ENCODE measurements at regions not wholly inside any gene's neighbourhood (a gene's known extent, or its start where the extent isn't known, plus 50 kb on each side); places are given as distances from the start of the nearest gene placed in this dataset.

DNA sequence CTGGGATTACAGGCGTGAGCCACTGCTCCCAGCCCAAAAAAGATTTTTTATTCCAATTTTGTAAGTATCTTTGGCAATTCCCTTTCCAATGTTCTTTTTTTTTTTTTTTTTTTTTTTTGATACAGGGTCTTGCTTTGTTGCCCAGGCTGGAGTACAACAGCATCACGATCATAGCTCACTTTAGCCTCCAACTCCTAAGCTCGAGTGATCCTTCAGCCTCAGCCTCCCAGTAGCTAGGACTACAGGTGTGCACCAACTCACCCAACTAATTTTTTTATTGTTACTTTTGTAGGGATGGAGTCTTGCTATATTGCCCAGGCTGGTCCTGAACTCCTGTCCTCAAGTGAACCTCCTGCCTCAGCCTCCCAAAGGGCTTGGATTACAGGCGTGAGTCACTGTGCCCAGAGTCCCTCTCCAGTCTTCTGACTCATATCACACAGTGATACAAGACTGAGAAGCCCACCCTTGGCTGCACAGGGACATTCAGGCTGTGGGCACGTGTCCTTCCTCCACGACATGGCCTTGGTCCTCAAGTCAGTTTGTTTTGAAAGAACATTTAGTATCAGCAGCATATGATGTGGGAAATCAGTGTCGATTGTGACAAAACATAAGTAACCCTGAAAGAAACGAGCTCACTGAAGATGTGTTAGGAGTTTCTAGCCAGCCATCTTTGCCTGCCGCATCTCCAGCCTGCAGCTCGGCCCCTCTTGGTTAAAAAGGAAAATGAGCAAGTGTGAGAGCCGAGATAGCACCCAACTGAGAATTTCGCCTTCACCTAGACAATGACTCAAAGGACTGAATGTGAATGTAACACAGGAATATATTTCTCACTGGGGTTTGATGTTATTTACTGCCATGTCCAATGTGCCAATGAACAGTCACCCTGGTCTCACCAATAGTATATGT, 175.5 kb downstream of the MN1 start:
- no peak for ATAC-seq
- TF ChIP-seq, protein P1, sequence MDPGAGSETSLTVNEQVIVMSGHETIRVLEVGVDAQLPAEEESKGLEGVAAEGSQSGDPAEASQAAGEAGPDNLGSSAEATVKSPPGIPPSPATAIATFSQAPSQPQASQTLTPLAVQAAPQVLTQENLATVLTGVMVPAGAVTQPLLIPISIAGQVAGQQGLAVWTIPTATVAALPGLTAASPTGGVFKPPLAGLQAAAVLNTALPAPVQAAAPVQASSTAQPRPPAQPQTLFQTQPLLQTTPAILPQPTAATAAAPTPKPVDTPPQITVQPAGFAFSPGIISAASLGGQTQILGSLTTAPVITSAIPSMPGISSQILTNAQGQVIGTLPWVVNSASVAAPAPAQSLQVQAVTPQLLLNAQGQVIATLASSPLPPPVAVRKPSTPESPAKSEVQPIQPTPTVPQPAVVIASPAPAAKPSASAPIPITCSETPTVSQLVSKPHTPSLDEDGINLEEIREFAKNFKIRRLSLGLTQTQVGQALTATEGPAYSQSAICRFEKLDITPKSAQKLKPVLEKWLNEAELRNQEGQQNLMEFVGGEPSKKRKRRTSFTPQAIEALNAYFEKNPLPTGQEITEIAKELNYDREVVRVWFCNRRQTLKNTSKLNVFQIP (CRISPR knock-in tag; IDR thresholded peaks at IDR 0.05; ENCODE audit: borderline replicate concordance, low read depth): no peak
- TF ChIP-seq ESRRG (CRISPR knock-in tag; IDR thresholded peaks at IDR 0.05) (no peak), RARB (CRISPR knock-in tag; IDR thresholded peaks at IDR 0.05) (no peak), ZNF565 (CRISPR knock-in tag; conservative IDR thresholded peaks at IDR 0.05; ENCODE audit: low read depth) (no peak), CSDC2 (CRISPR knock-in tag; IDR thresholded peaks at IDR 0.05) (no peak), ISL1 (CRISPR knock-in tag; IDR thresholded peaks at IDR 0.05) (no peak), GLIS3 (CRISPR knock-in tag; IDR thresholded peaks at IDR 0.05) (no peak), OSR1 (CRISPR knock-in tag; IDR thresholded peaks at IDR 0.05) (no peak), ZC3H10 (CRISPR knock-in tag; IDR thresholded peaks at IDR 0.05) (no peak), ZFP30 (CRISPR knock-in tag; IDR thresholded peaks at IDR 0.05) (no peak), ARNTL (CRISPR knock-in tag; IDR thresholded peaks at IDR 0.05; ENCODE audit: borderline replicate concordance, low read depth) (no peak), BACH2 (CRISPR knock-in tag; IDR thresholded peaks at IDR 0.05; ENCODE audit: borderline replicate concordance) (no peak), ZFP3 (CRISPR knock-in tag; IDR thresholded peaks at IDR 0.05) (no peak), ZNF70 (CRISPR knock-in tag; IDR thresholded peaks at IDR 0.05) (no peak), TOX (CRISPR knock-in tag; IDR thresholded peaks at IDR 0.05; ENCODE audit: borderline replicate concordance) (no peak)
- TF ChIP-seq, protein P2, sequence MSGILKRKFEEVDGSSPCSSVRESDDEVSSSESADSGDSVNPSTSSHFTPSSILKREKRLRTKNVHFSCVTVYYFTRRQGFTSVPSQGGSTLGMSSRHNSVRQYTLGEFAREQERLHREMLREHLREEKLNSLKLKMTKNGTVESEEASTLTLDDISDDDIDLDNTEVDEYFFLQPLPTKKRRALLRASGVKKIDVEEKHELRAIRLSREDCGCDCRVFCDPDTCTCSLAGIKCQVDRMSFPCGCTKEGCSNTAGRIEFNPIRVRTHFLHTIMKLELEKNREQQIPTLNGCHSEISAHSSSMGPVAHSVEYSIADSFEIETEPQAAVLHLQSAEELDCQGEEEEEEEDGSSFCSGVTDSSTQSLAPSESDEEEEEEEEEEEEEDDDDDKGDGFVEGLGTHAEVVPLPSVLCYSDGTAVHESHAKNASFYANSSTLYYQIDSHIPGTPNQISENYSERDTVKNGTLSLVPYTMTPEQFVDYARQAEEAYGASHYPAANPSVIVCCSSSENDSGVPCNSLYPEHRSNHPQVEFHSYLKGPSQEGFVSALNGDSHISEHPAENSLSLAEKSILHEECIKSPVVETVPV (CRISPR knock-in tag; IDR thresholded peaks at IDR 0.05): no peak
- TF ChIP-seq, protein P3, sequence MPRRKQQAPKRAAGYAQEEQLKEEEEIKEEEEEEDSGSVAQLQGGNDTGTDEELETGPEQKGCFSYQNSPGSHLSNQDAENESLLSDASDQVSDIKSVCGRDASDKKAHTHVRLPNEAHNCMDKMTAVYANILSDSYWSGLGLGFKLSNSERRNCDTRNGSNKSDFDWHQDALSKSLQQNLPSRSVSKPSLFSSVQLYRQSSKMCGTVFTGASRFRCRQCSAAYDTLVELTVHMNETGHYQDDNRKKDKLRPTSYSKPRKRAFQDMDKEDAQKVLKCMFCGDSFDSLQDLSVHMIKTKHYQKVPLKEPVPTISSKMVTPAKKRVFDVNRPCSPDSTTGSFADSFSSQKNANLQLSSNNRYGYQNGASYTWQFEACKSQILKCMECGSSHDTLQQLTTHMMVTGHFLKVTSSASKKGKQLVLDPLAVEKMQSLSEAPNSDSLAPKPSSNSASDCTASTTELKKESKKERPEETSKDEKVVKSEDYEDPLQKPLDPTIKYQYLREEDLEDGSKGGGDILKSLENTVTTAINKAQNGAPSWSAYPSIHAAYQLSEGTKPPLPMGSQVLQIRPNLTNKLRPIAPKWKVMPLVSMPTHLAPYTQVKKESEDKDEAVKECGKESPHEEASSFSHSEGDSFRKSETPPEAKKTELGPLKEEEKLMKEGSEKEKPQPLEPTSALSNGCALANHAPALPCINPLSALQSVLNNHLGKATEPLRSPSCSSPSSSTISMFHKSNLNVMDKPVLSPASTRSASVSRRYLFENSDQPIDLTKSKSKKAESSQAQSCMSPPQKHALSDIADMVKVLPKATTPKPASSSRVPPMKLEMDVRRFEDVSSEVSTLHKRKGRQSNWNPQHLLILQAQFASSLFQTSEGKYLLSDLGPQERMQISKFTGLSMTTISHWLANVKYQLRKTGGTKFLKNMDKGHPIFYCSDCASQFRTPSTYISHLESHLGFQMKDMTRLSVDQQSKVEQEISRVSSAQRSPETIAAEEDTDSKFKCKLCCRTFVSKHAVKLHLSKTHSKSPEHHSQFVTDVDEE (CRISPR knock-in tag; IDR thresholded peaks at IDR 0.05): no peak
- TF ChIP-seq, protein P4, sequence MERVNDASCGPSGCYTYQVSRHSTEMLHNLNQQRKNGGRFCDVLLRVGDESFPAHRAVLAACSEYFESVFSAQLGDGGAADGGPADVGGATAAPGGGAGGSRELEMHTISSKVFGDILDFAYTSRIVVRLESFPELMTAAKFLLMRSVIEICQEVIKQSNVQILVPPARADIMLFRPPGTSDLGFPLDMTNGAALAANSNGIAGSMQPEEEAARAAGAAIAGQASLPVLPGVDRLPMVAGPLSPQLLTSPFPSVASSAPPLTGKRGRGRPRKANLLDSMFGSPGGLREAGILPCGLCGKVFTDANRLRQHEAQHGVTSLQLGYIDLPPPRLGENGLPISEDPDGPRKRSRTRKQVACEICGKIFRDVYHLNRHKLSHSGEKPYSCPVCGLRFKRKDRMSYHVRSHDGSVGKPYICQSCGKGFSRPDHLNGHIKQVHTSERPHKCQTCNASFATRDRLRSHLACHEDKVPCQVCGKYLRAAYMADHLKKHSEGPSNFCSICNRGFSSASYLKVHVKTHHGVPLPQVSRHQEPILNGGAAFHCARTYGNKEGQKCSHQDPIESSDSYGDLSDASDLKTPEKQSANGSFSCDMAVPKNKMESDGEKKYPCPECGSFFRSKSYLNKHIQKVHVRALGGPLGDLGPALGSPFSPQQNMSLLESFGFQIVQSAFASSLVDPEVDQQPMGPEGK (CRISPR knock-in tag; IDR thresholded peaks at IDR 0.05; ENCODE audit: borderline replicate concordance): no peak
- TF ChIP-seq, protein P5, sequence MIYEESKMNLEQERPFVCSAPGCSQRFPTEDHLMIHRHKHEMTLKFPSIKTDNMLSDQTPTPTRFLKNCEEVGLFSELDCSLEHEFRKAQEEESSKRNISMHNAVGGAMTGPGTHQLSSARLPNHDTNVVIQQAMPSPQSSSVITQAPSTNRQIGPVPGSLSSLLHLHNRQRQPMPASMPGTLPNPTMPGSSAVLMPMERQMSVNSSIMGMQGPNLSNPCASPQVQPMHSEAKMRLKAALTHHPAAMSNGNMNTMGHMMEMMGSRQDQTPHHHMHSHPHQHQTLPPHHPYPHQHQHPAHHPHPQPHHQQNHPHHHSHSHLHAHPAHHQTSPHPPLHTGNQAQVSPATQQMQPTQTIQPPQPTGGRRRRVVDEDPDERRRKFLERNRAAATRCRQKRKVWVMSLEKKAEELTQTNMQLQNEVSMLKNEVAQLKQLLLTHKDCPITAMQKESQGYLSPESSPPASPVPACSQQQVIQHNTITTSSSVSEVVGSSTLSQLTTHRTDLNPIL (CRISPR knock-in tag; IDR thresholded peaks at IDR 0.05; ENCODE audit: low read depth): no peak

DNA sequence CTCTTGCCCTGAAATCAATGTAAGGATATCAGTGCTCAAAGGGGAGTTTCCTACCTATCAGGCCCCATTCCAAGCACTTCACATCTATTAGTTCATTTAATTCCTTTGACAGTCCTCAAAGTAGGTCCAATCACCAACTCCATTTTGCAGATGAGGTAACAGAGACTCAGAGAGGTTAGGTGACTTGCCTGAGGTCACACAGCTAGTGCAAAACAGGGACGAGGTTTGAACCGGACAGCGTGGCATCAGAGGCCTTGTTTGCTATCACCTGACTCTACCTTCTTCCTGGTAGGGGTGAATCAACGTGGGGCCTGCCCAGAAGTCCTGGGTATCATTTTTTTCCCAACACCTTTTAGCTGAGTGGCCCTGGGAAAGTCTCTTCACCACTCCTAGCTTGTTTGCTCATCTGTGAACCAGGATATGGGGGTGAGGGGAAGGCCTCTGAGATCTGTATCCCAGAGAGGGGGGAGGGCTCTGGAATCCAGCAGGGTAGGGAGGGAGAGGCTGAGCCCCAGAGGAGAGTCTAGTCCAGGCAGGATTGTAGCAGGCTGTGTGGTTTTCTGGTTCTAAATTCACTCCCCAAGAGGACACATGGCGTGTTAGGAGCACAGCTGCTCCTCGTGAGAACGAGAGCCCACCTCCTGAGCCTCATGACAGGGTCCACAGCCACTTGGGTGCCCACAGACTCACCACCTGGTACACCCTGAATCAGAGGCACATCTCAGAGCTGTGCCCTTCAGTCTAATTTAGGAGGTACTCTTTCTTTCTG, 174.7 kb downstream of the MN1 start:
- TF ChIP-seq, protein P4 (CRISPR knock-in tag; IDR thresholded peaks at IDR 0.05; ENCODE audit: borderline replicate concordance): no peak
- TF ChIP-seq, protein P5 (CRISPR knock-in tag; IDR thresholded peaks at IDR 0.05; ENCODE audit: low read depth): no peak
- TF ChIP-seq PPARA (CRISPR knock-in tag; IDR thresholded peaks at IDR 0.05; ENCODE audit: borderline replicate concordance) (no peak), TCF4 (CRISPR knock-in tag; IDR thresholded peaks at IDR 0.05; ENCODE audit: borderline replicate concordance) (no peak), SNAI2 (CRISPR knock-in tag; IDR thresholded peaks at IDR 0.05) (no peak)
- ATAC-seq: no peak
